Left lung (tissue), 4 donors: ENCODE measurements at regions not wholly inside any gene's neighbourhood (a gene's known extent, or its start where the extent isn't known, plus 50 kb on each side); places are given as distances from the start of the nearest gene placed in this dataset.

Experiments used
- ATAC-seq: fragments of 200-7000 bp; cut with Tn5 transposase; one replicate; pipeline ENCODE4 v1.9.1; 2020; ENCODE audit warnings: moderate library complexity
- DNase-seq, 4 donors: peaks; one replicate each; pipeline ENCODE4 v3.0.0-alpha.2; 2013 to 2020
- H3K27ac ChIP-seq, 2 donors: fragments of 200-600 bp; sonication (generic) in 1 of 2; one replicate each; pipeline versions ENCODE4 v1.5.0 to v1.8.0; 2020 to 2021
- H3K27me3 ChIP-seq, 2 donors: fragments of 200-600 bp; sonication (generic) in 1 of 2; one replicate each; pipeline versions ENCODE4 v1.5.0 to v1.8.0; 2020 to 2021
- H3K36me3 ChIP-seq, 2 donors: fragments of 200-600 bp; sonication (generic) in 1 of 2; one replicate each; pipeline versions ENCODE4 v1.5.0 to v1.8.0; 2020 to 2021
- H3K4me1 ChIP-seq, 2 donors: fragments of 200-600 bp; one replicate each; pipeline ENCODE4 v1.8.0; 2021
- H3K4me3 ChIP-seq, 2 donors: fragments of 200-600 bp; sonication (generic) in 1 of 2; one replicate each; pipeline versions ENCODE4 v1.5.0 to v1.8.0; 2020 to 2021; ENCODE audit warnings: mild to moderate bottlenecking in 1 of 2
- H3K9me3 ChIP-seq, 2 donors: fragments of 200-600 bp; sonication (generic) in 1 of 2; one replicate each; pipeline versions ENCODE4 v1.5.0 to v1.8.0; 2020 to 2021
- intact Hi-C, 2 donors: fragments of 100-400 bp; cut with DNase I; formaldehyde crosslinking; loops; one replicate each; pipeline versions ENCODE4 v1.11.2 to v1.14.2; 2022
- TF ChIP-seq, protein P1 (sequence below), 2 donors: fragments of 200-600 bp; sonication (generic) in 1 of 2; IDR thresholded peaks; one replicate each; pipeline versions ENCODE4 v1.5.0 to v1.8.0; 2021; ENCODE audit warnings: antibody characterized with exemption in 2 of 2
- donor health status: DM: no; HTN: yes; CAD: no.
- donor health status: DM: no; HTN: no; CAD: no.

DNA sequence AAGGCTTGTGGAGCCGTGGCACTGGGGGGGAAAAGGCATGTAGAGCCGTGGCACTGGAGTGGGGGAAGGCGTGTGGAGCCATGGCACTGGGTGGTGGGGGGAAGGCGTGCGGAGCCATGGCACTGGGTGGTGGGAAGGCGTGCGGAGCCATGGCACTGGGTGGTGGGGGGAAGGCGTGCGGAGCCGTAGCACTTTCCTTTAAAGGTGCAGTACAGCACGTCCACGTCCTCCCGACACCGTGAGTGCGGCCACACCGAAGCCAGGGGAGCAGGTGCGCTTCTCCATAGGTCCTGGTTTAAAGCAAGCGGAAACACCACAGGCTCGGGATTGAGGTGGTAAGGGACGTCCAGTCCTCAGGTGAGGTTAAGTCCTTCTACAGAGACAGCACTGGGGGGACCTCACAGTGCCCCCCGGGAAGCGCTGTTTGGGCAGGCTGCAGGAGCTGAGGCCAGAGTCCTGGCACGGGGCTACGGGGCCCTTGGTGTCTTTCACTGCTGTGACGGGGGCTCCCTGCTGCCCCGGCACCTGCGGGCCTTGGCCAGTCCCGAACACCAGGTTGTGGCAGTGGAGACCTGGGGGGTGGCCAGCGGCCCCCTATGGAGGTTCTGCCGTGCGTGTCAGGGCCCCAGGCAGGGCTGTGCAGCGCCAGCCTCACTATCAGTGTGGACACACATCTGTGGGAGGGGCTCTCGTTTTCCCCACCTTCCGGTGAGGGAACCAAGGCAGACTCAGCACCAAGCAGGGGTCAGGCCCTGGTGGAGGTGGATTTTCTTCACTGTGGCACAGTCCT lies 93.0 kb upstream of the CTDP1 start:
- H3K27ac ChIP-seq = no peak overlapping the region
- intact Hi-C loops = no loop called here
- TF ChIP-seq, protein P1, sequence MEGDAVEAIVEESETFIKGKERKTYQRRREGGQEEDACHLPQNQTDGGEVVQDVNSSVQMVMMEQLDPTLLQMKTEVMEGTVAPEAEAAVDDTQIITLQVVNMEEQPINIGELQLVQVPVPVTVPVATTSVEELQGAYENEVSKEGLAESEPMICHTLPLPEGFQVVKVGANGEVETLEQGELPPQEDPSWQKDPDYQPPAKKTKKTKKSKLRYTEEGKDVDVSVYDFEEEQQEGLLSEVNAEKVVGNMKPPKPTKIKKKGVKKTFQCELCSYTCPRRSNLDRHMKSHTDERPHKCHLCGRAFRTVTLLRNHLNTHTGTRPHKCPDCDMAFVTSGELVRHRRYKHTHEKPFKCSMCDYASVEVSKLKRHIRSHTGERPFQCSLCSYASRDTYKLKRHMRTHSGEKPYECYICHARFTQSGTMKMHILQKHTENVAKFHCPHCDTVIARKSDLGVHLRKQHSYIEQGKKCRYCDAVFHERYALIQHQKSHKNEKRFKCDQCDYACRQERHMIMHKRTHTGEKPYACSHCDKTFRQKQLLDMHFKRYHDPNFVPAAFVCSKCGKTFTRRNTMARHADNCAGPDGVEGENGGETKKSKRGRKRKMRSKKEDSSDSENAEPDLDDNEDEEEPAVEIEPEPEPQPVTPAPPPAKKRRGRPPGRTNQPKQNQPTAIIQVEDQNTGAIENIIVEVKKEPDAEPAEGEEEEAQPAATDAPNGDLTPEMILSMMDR (IDR thresholded peaks at IDR 0.05) = no peak

DNA sequence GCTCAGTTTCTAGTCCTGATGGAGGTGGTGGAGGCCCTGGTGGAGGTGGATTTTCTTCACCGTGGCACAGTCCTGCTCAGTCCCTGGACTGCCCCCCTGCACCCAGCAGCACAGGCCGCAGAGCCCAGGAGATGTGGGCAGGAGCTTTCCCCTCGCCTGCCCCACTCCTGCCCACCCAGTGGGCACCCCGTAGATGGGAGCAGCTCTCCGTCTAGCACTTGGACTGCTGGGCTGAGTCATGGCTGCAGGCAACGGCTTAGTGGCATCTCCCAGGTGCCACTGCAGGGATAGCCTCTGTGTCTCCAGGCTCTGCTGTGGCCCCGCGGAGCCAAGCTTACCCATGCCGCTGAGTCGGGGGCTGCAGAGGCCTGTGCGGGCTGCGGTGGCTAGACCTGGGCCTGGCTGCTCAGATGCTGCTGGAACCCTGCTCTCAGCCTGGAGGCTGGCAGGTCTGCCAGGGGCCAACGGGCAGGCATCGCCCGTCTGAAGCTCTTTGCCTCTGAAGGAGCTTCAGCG lies 92.3 kb upstream of the CTDP1 start:
- no peaks in the 10 kb centered on the region for H3K4me1 ChIP-seq
- H3K4me3 ChIP-seq = no peak overlapping the region
- TF ChIP-seq, protein P1 (IDR thresholded peaks at IDR 0.05) = no peak
- H3K9me3 ChIP-seq = no peaks in the 10 kb centered on the region
- H3K27ac ChIP-seq = no peak overlapping the region
- H3K27me3 ChIP-seq = peaks cover 0 to 35% of the 10 kb centered on the region in 2 donors
- no peak for ATAC-seq
- no peaks in the 10 kb centered on the region for H3K36me3 ChIP-seq
- intact Hi-C loops = no loop called here
- peak in 2 of 4 donors; percentile 30 to 68 for DNase-seq

More for the DNA sequence above, 93.0 kb upstream of the CTDP1 start:
- ATAC-seq = no peak
- Histone ChIP-seq H3K4me1 (no peaks in the 10 kb centered on the region), H3K36me3 (no peaks in the 10 kb centered on the region), H3K4me3 (no peak overlapping the region), H3K9me3 (no peaks in the 10 kb centered on the region), H3K27me3 (peaks cover 0 to 35% of the 10 kb centered on the region in 2 donors)
- DNase-seq = peak in 2 of 4 donors; percentile 28 to 75

DNA sequence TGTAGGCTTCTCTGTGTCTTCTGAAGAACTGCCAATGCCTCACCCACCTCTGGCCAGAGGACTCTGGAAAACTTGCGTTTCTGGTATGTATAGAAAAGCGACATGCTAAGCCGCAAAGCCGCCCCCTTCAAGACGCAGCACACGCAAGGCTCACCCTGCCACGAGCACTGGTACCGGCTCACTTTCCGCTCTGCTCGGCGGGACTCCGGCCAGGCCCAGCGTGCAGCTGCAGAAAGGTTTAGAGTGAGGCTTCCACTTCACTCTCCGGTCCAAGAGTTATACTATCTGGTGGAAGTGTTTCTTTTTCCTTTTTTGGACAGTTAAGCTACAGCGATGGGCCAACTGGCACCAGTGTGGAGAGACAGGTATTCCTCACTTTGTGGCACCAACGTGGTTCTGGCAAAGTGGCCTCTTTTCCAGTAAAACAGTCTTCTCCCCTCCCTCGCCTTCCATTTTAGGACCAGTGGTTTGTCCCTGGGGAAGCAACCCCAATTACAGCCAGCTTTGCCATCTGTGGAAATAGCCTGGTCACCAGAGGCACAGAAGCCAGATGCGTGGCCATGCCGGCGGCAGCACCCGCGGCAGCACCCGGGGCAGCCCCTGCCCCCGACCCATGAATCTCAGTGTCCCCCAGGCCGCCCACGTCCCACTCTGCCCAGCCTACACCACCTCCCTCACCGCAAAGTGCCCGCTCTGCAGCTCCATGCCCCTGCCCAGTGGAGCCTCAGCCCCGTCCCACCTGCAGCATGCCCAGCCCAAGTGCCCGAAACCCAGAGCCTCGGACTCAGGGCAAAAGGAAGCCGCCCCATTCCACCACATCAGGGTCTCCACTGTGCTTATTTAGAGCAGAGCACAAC lies 91.6 kb upstream of the CTDP1 start:
- Histone ChIP-seq H3K27me3 (peaks cover 0 to 35% of the 10 kb centered on the region in 2 donors), H3K9me3 (no peaks in the 10 kb centered on the region), H3K36me3 (no peaks in the 10 kb centered on the region), H3K4me3 (no peak overlapping the region), H3K4me1 (no peaks in the 10 kb centered on the region), H3K27ac (peak overlapping the region in 1 of 2 donors; percentile 48)
- intact Hi-C loops = no loop called here
- TF ChIP-seq, protein P1 (IDR thresholded peaks at IDR 0.05) = no peak
- ATAC-seq = no peak
- peak in 2 of 4 donors; percentile 31 to 75 for DNase-seq

DNA sequence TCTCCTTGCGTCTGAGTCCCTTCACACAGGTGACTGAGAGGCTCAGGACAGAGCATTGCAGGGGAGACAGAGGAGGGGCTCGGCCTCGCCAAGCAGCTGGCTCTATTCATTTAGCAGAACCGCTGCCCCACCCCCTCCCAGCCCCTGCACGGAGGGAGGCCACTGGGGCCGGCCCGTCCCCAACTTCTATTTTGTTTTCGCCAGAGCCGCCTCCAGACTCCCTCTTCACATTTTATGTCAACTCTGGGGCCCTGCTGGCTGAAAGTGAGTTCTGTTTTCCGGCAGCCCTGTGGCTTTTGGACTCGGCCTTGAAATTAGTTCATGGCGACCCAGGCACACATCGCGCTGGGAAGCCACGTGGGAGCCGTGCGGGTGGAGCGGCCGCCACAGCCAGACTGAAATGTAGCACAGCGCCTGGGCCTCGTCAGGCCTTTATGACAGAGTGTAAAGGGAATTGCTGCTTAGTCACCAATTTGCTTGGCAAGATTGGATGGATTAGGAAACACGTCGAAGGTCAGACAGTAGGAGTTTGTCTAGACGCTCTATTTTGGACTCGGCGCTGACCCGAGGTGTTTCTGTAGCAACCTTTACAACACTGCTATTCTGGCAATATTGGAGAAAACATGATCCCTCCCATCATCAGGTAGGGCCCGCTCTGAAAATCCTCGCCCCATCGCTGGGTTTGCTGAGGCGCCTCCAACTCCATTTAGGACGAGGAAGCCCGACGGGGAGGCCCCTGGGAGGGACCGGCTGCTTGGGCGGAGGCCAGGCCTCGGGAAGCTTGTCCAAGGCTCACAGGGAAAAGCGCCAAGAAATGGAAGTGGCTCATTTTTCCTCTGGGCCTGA lies 90.7 kb upstream of the CTDP1 start:
- TF ChIP-seq, protein P1 (IDR thresholded peaks at IDR 0.05) = no peak
- ATAC-seq = peak; percentile 84
- intact Hi-C loops = no loop called here
- H3K4me1 ChIP-seq = no peaks in the 10 kb centered on the region
- DNase-seq = peak; percentile 73 to 88 (median 82)
- no peaks in the 10 kb centered on the region for H3K36me3 ChIP-seq
- H3K27me3 ChIP-seq = peaks cover 0 to 35% of the 10 kb centered on the region in 2 donors
- no peak overlapping the region for H3K4me3 ChIP-seq
- H3K9me3 ChIP-seq = no peaks in the 10 kb centered on the region
- H3K27ac ChIP-seq = peak overlapping the region in 1 of 2 donors; percentile 70
